H1 (cell line): ENCODE measurements at regions not wholly inside any gene's neighbourhood (a gene's known extent, or its start where the extent isn't known, plus 50 kb on each side); places are given as distances from the start of the nearest gene placed in this dataset.

Source experiments
- CTCF ChIA-PET: fragments of 300-600 bp; sonication (Branson Sonifier 250); formaldehyde crosslinking; loops from one replicate; lab custom pipeline; 2021; ENCODE audit not compliant: partially characterized antibody; lab: Charles Lee
- POLR2A ChIA-PET: fragments of 300-600 bp; sonication (Branson Sonifier 250); formaldehyde crosslinking; loops from one replicate; lab custom pipeline; 2021; ENCODE audit warnings: inconsistent platforms; ENCODE audit not compliant: partially characterized antibody; lab: Charles Lee
- DNase-seq, 2 experiments: peaks; one replicate each; pipeline versions ENCODE4 v3.0.0 to v3.0.0-alpha.2; 2010 to 2022; ENCODE audit warnings: low spot score in 2 of 2, low read depth in 1 of 2, mixed read lengths in 1 of 2
- FAIRE-seq: peaks from 2 replicates; lab custom pipeline; 2011; peaks lifted over from hg19 to GRCh38; lab: Jason Lieb, UNC
- H2AFZ ChIP-seq: 2 replicates; pipeline ENCODE4 v1.8.1; 2012; ENCODE audit warnings: low read length, inconsistent platforms
- H2AK5ac ChIP-seq: 2 replicates; pipeline ENCODE4 v1.6.1; 2013; ENCODE audit warnings: low read depth, low read length
- H2BK120ac ChIP-seq: replicated peaks from 2 replicates; pipeline ENCODE3; 2013; ENCODE audit warnings: low read depth, low read length, inconsistent platforms
- H2BK12ac ChIP-seq: 2 replicates; pipeline ENCODE4 v1.6.1; 2013; ENCODE audit warnings: low read depth, low read length
- H2BK15ac ChIP-seq: 2 replicates; pipeline ENCODE4 v1.6.1; 2013; ENCODE audit warnings: low read length
- H2BK20ac ChIP-seq: 2 replicates; pipeline ENCODE4 v1.6.1; 2013; ENCODE audit warnings: low read length
- H2BK5ac ChIP-seq: 2 replicates; pipeline ENCODE4 v1.6.1; 2013; ENCODE audit warnings: low read depth, low read length
- H3K14ac ChIP-seq: 2 replicates; pipeline ENCODE4 v1.6.1; 2013; ENCODE audit warnings: inconsistent platforms; ENCODE audit not compliant: insufficient read length
- H3K18ac ChIP-seq: 2 replicates; pipeline ENCODE4 v1.6.1; 2013; ENCODE audit warnings: low read length; ENCODE audit errors: extremely low read depth
- H3K23ac ChIP-seq: 2 replicates; pipeline ENCODE4 v1.6.1; 2013; ENCODE audit warnings: inconsistent platforms; ENCODE audit not compliant: insufficient read length
- H3K23me2 ChIP-seq: 2 replicates; pipeline ENCODE4 v1.6.1; 2013; ENCODE audit warnings: low read depth, low read length
- H3K27ac ChIP-seq: 2 replicates; pipeline ENCODE4 v1.6.1; 2011; ENCODE audit warnings: low read depth, low read length, inconsistent platforms
- H3K27me3 ChIP-seq, 4 experiments: replicated peaks in 1 of 4; 1 replicate in 1 of 4; 2 replicates in 3 of 4; pipeline versions ENCODE4 v1.6.1 to v1.8.1; 2011 to 2013; ENCODE audit warnings: low read length in 3 of 4, mild to moderate bottlenecking in 3 of 4, inconsistent platforms in 2 of 4, mixed read lengths in 2 of 4, moderate library complexity in 1 of 4; ENCODE audit not compliant: control insufficient read depth in 3 of 4, insufficient read depth in 3 of 4; ENCODE audit errors: extremely low read depth in 1 of 4
- H3K36me3 ChIP-seq, 4 experiments: 2 replicates each; pipeline versions ENCODE4 v1.6.1 to v1.8.1; 2011 to 2013; ENCODE audit warnings: mild to moderate bottlenecking in 4 of 4, low read length in 3 of 4, moderate library complexity in 2 of 4, control low read depth in 1 of 4, inconsistent platforms in 1 of 4; ENCODE audit not compliant: insufficient read depth in 4 of 4, control insufficient read depth in 2 of 4
- H3K4ac ChIP-seq: replicated peaks from 2 replicates; pipeline ENCODE3; 2013; ENCODE audit warnings: low read length, low read depth, mixed read lengths, inconsistent platforms; ENCODE audit not compliant: insufficient read length
- H3K4me1 ChIP-seq, 4 experiments: replicated peaks in 1 of 4; 1 replicate in 1 of 4; 2 replicates in 3 of 4; pipeline versions ENCODE4 v1.6.1 to v1.8.1; 2011 to 2013; ENCODE audit warnings: low read length in 3 of 4, inconsistent platforms in 2 of 4, mixed read lengths in 1 of 4; ENCODE audit not compliant: insufficient read depth in 4 of 4, control insufficient read depth in 3 of 4
- H3K4me2 ChIP-seq, 2 experiments: 2 replicates each; pipeline versions ENCODE4 v1.6.1 to v1.8.1; 2011 to 2013; ENCODE audit warnings: low read depth in 2 of 2, low read length in 2 of 2, control low read depth in 1 of 2, inconsistent platforms in 1 of 2, mild to moderate bottlenecking in 1 of 2; ENCODE audit not compliant: insufficient read depth in 1 of 2
- H3K4me3 ChIP-seq, 4 experiments: fragments of 200-600, 300-600 bp in 1 of 4; sonication (generic), shearing (Covaris generic), sonication (Bioruptor Twin) in 1 of 4; 2 replicates each; pipeline versions ENCODE4 v1.5.1 to v1.8.1; 2011 to 2016; ENCODE audit warnings: low read length in 4 of 4, low read depth in 3 of 4, control low read depth in 2 of 4, inconsistent platforms in 2 of 4, mild to moderate bottlenecking in 2 of 4, mixed read lengths in 1 of 4, moderate library complexity in 1 of 4; ENCODE audit not compliant: insufficient read depth in 2 of 4; ENCODE audit errors: extremely low read depth in 1 of 4
- H3K56ac ChIP-seq: replicated peaks from 2 replicates; pipeline ENCODE3; 2013; ENCODE audit warnings: low read depth, mild to moderate bottlenecking, mixed read lengths, low read length, inconsistent platforms; ENCODE audit not compliant: insufficient read length
- H3K79me1 ChIP-seq: 2 replicates; pipeline ENCODE4 v1.6.1; 2013; ENCODE audit warnings: low read depth, low read length, control low read depth
- H3K79me2 ChIP-seq, 2 experiments: 2 replicates each; pipeline versions ENCODE4 v1.6.1 to v1.8.1; 2012 to 2013; ENCODE audit warnings: low read length in 2 of 2, mild to moderate bottlenecking in 2 of 2, inconsistent platforms in 1 of 2; ENCODE audit not compliant: insufficient read depth in 2 of 2, control insufficient read depth in 1 of 2
- H3K9ac ChIP-seq, 4 experiments: replicated peaks in 1 of 4; 1 replicate in 1 of 4; 2 replicates in 3 of 4; pipeline versions ENCODE4 v1.6.1 to v1.8.1; 2011 to 2013; ENCODE audit warnings: low read depth in 3 of 4, low read length in 3 of 4, control low read depth in 2 of 4, mild to moderate bottlenecking in 2 of 4, moderate library complexity in 2 of 4, inconsistent platforms in 1 of 4; ENCODE audit errors: extremely low read depth in 1 of 4
- H3K9me3 ChIP-seq, 2 experiments: 2 replicates each; pipeline versions ENCODE4 v1.6.1 to v1.8.1; 2012 to 2013; ENCODE audit warnings: mild to moderate bottlenecking in 2 of 2, moderate library complexity in 2 of 2, control low read depth in 1 of 2, inconsistent platforms in 1 of 2, low read depth in 1 of 2, low read length in 1 of 2, mixed read lengths in 1 of 2; ENCODE audit not compliant: insufficient read depth in 2 of 2
- H4K20me1 ChIP-seq, 2 experiments: replicated peaks in 1 of 2; 2 replicates each; pipeline versions ENCODE3 to v1.8.1; 2011 to 2013; ENCODE audit warnings: inconsistent platforms in 2 of 2, low read length in 2 of 2, mild to moderate bottlenecking in 1 of 2; ENCODE audit not compliant: insufficient read depth in 2 of 2, control insufficient read depth in 1 of 2
- H4K5ac ChIP-seq: 2 replicates; pipeline ENCODE4 v1.6.1; 2013; ENCODE audit warnings: low read length, low read depth, mixed read lengths, inconsistent platforms; ENCODE audit not compliant: insufficient read length
- H4K8ac ChIP-seq: 2 replicates; pipeline ENCODE4 v1.8.0; 2013; ENCODE audit warnings: mild to moderate bottlenecking, moderate library complexity, low read length, inconsistent platforms; ENCODE audit not compliant: insufficient read depth; ENCODE audit errors: extremely low read depth
- H4K91ac ChIP-seq: replicated peaks from 2 replicates; pipeline ENCODE3; 2013; ENCODE audit warnings: low read length, mixed read lengths, inconsistent platforms; ENCODE audit not compliant: insufficient read length
- KDM1A ChIP-seq: fragments of 200-600, 300-600 bp; sonication (generic); IDR thresholded peaks from 2 replicates; pipeline ENCODE4 v1.7.1; 2016; ENCODE audit warnings: mild to moderate bottlenecking, low read length, borderline replicate concordance
- SP4 ChIP-seq: IDR thresholded peaks from 2 replicates; pipeline ENCODE4 v1.6.1; 2012; ENCODE audit warnings: low read length, inconsistent platforms
- WGBS, 2 experiments: shearing (Covaris generic) in 1 of 2; methylation state at CpG; one replicate each; pipeline versions ENCODE4 v1.1.6 to v1.1.7; 2013 to 2015; ENCODE audit warnings: low lambda C conversion rate in 2 of 2, mixed read lengths in 2 of 2, inconsistent platforms in 1 of 2, low coverage in 1 of 2, missing lambda C conversion rate in 1 of 2; ENCODE audit not compliant: insufficient replicate concordance in 2 of 2, insufficient coverage in 1 of 2, insufficient read length in 1 of 2; ENCODE audit errors: extremely low coverage in 1 of 2, missing lambda C conversion rate in 1 of 2; 5-methylcytosine and 5-hydroxymethylcytosine counted together

- H4K8ac ChIP-seq: no peak overlapping the region
- no peak overlapping the region for H3K9ac ChIP-seq
- H3K23me2 ChIP-seq: no peaks in the 10 kb centered on the region
- no peak overlapping the region for H3K27ac ChIP-seq
- no peak overlapping the region for H3K4ac ChIP-seq
- WGBS, 2 experiments: 83% methylated on average over 4 of the region's 4 CpGs; no CpG with 5 or more reads in 1 of the 2 experiments
- H2BK120ac ChIP-seq: no peak overlapping the region
- no peak overlapping the region for H3K18ac ChIP-seq
- H2AFZ ChIP-seq: no peak overlapping the region
- no peak overlapping the region for H3K14ac ChIP-seq
- H2BK5ac ChIP-seq: no peak overlapping the region
- ChIA-PET CTCF (interaction anchor here (0.9 to 1.3 kb wide), 6 partner anchors 10 to 128 kb away, joined by 3 to 6 read pairs (median 4); no protein-coding TSS in a partner anchor), POLR2A (interaction anchor here (1.0 to 2.1 kb wide), 2 partner anchors 13 to 98 kb away, joined by 3 to 4 read pairs; no protein-coding TSS in a partner anchor)
- H3K79me2 ChIP-seq: no peaks in the 10 kb centered on the region
- no peaks in the 10 kb centered on the region for H3K27me3 ChIP-seq
- no peak overlapping the region for H2AK5ac ChIP-seq
- H3K9me3 ChIP-seq: peaks cover 3 to 5% of the 10 kb centered on the region in 2 experiments; a peak in 3 of 4 replicates
- no peaks in the 10 kb centered on the region for H3K79me1 ChIP-seq
- H4K91ac ChIP-seq: no peak overlapping the region
- H3K36me3 ChIP-seq: no peaks in the 10 kb centered on the region
- no peak overlapping the region for H3K4me3 ChIP-seq
- H2BK12ac ChIP-seq: no peak overlapping the region
- no peaks in the 10 kb centered on the region for H4K20me1 ChIP-seq
- no peak for TF ChIP-seq SP4
- peak; percentile 73; the same call in 1 of the 2 replicates for TF ChIP-seq KDM1A
- TF ChIP-seq, all 59 proteins: peak for 1
- H3K4me2 ChIP-seq: no peak overlapping the region
- no peak for FAIRE-seq
- no peak for DNase-seq
- H3K56ac ChIP-seq: no peak overlapping the region
- no peak overlapping the region for H2BK15ac ChIP-seq
- H4K5ac ChIP-seq: no peak overlapping the region
- H2BK20ac ChIP-seq: no peak overlapping the region
- H3K4me1 ChIP-seq: no peaks in the 10 kb centered on the region
- H3K23ac ChIP-seq: no peak overlapping the region
Observed at GRCh38 chr16:87150681-87151280, 166.4 kb downstream of the C16orf95 start.
